Activated T-cell treated with anti-CD3 and anti-CD28 coated beads, Interleukin-2, amount 50 U/mL, for 4 hours (primary cell): ENCODE measurements at regions not wholly inside any gene's neighbourhood (a gene's known extent, or its start where the extent isn't known, plus 50 kb on each side); places are given as distances from the start of the nearest gene placed in this dataset.

Experiments
- ATAC-seq, 2 donors: fragments of 200-7000 bp; cut with Tn5 transposase; one replicate each; pipeline ENCODE4 v1.10.0; 2021
- DNase-seq: peaks from one replicate; pipeline ENCODE4 v3.0.0-alpha.2; 2020
- H3K27me3 Mint-ChIP-seq: one replicate; pipeline ENCODE4 v1.8.0; 2021; ENCODE audit warnings: low read depth, mixed read lengths
- H3K36me3 Mint-ChIP-seq: one replicate; pipeline ENCODE4 v1.8.0; 2022; ENCODE audit warnings: mixed read lengths; ENCODE audit not compliant: insufficient read depth
- H3K4me1 Mint-ChIP-seq: one replicate; pipeline ENCODE4 v1.8.0; 2021; ENCODE audit warnings: low read depth, mixed read lengths
- H3K4me3 Mint-ChIP-seq: one replicate; pipeline ENCODE4 v1.8.0; 2021; ENCODE audit warnings: mild to moderate bottlenecking, moderate library complexity, mixed read lengths
- H3K9me3 Mint-ChIP-seq: one replicate; pipeline ENCODE4 v1.8.0; 2021; ENCODE audit warnings: mixed read lengths

DNA sequence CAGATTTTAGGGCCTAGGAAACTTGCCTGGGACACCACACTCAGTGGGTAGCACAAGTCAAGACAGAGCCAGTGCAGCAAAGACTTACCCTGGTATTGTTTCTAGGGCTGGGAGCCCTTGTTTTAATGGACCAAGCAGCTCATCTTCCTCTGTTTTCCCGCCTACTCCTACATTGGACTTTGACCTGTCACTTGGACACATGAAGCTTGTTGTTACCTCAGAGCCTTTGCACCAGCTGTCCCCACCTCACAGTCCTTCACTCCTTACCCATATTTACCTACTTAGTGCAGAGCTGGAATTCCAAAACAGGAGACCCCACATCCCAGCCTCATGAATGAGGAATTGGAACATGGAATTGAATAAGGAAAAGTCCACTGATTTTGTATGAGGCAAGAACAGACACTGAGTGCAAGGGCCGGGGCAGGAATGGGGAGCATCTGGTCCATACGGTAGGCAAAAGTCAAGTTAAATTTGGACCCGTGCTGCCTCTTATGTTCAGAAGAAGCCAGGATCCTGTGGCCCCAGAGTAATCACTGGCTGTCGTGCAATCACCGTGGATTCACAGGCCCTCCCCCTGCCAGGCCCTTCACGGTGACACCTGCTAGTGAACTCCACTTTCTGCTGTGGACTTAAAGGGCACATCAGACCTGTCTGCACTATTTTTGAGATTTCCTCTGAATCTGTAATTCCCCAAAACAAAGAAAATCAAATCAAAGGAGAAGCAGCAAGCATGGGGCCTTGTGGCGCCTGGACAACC is 236.9 kb upstream of the PMEPA1 start:
- H3K27me3 Mint-ChIP-seq, result peaks cover 2% of the 10 kb centered on the region
- no peak overlapping the region for H3K4me3 Mint-ChIP-seq
- DNase-seq (no peak), ATAC-seq (no peak)
- no peaks in the 10 kb centered on the region for H3K4me1 Mint-ChIP-seq
- H3K9me3 Mint-ChIP-seq, result no peaks in the 10 kb centered on the region
- H3K36me3 Mint-ChIP-seq, result no peaks in the 10 kb centered on the region

DNA sequence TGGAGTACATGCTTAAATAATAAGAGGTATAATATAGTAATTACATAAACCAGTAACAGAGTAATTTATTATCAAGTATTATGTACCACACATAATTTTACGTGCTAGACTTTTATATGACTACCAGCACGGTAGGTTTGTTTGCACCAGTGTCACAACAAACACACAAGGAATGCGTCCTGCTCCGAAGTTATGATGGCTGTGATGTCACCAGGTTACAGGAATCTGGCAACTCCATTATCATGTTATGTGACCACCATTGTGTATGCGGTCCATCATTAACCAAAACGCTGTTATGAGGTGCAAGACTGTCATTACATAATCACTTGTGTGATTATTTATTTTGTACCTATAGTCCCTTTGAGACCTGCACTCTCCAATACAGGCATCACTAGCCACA is 235.2 kb upstream of the PMEPA1 start:
- no peak for DNase-seq
- no peaks in the 10 kb centered on the region for H3K36me3 Mint-ChIP-seq
- no peaks in the 10 kb centered on the region for H3K27me3 Mint-ChIP-seq
- H3K4me1 Mint-ChIP-seq, result no peaks in the 10 kb centered on the region
- no peaks in the 10 kb centered on the region for H3K9me3 Mint-ChIP-seq
- H3K4me3 Mint-ChIP-seq, result no peak overlapping the region
- ATAC-seq, result no peak

DNA sequence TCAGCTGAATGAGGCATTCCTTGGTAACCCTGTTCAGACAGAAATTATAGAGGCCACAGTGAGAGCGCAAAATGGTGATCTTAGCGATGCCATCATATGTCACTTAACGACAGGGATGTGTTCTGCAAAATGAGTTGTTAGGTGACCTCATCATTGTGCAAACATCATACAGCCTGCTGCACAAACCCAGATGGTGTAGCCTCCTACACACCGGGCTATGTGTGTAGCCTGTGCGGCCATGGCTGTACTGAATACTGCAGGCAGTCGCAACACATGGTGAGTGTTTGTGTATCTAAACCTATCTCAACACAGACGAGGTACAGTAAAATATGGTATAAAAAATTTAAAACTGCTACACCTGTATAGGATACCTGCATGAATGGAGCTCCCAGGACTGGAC is 234.1 kb upstream of the PMEPA1 start:
- H3K4me3 Mint-ChIP-seq, result no peak overlapping the region

DNA sequence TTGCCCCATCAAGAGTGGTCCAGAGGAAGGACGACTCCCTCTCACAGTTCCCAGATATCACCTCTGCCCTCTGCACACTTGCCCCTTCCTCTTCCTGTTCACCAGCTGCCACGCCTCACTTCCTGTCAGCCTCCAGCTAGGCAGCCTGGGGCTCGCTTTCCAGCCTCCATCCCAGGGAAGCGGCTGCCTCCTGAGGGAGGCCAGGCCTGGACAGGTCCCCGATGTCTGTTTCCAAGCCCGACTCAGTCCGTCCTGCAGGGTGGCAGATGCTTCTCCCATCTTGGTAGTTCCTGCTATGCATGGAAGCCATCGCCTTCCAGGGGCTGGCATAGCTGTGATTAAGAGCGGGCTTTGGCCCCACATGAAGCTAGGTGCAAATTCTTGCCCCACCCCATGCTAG is 233.5 kb upstream of the PMEPA1 start:
- H3K4me1 Mint-ChIP-seq, result no peaks in the 10 kb centered on the region
- DNase-seq (no peak), ATAC-seq (no peak)
- no peaks in the 10 kb centered on the region for H3K36me3 Mint-ChIP-seq
- no peaks in the 10 kb centered on the region for H3K9me3 Mint-ChIP-seq
- H3K4me3 Mint-ChIP-seq, result no peak overlapping the region
- H3K27me3 Mint-ChIP-seq, result no peaks in the 10 kb centered on the region

More for the DNA sequence above, 234.1 kb upstream of the PMEPA1 start:
- no peak for ATAC-seq
- Mint-ChIP-seq H3K4me1 (no peaks in the 10 kb centered on the region), H3K36me3 (no peaks in the 10 kb centered on the region), H3K9me3 (no peaks in the 10 kb centered on the region), H3K27me3 (no peaks in the 10 kb centered on the region)
- DNase-seq, result no peak

DNA sequence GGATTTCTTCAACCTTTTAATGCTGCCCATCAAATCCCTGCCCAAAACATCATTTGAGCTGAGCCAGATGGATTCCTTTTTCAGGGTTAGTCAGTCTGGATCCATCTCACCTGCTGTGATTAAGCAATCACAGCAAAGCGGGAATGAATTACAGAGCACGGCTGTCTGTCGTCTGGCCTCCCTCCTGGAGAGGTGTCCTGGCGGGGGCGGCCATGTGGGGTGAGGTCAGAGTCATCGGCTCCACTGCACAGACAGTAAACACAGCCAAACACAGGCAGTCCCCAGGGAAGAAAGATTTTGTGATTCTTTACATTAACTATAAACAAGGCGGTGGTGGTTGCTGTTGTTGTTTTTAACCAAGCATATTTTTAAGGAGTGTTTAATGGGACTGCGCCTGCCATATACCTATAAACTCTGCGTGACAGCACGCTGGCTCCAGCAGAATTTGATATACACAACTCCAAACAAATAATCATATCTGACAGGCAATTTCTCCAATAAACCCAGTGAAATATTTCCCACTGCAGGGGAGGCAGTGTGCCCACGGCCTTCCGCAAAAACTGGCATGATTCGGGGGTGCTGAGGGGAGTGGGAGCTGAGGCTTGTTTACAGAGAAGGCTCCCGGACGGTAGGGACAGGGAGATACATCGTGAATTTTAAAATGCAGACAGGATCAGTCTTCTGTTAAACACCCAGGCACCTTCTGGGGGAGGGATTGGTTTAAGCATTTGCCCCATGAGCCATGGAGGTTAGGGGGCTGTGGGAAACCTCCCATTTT is 232.0 kb upstream of the PMEPA1 start:
- H3K27me3 Mint-ChIP-seq, result peaks cover 4% of the 10 kb centered on the region
- H3K9me3 Mint-ChIP-seq, result no peaks in the 10 kb centered on the region
- H3K4me1 Mint-ChIP-seq, result peaks cover 2% of the 10 kb centered on the region
- H3K36me3 Mint-ChIP-seq, result no peaks in the 10 kb centered on the region
- no peak for DNase-seq
- ATAC-seq, result no peak
- H3K4me3 Mint-ChIP-seq, result no peak overlapping the region

DNA sequence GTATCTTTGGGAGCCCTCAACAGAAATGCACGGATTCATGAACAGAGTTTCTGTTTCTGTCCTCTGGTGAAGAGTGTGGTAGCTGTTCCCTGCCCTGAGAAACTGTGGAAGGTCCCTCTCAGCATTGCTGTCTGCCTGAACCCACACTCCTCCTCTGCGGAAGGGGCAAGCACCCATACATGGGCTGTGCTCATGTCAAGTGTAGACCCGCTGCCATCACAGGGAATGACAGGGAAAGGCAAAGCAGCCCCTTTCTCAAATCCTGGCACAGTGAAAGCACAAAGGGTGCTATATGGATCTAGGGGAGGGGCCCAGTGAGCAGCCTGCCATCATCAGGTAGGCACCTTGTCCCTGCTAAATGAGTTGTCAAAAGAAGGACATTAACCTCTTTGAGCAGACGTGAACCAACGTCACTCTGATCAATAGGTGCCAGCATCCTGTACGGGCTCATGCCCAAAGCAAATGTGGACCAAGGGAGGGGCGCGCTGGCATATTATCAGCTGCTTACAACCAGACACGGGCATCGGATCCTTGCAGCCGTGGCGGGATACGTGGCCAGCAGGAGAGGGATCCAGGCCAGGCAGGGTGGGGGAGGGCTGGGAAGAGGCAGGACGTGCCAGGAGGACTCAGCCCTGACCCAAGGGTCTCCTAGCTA is 231.2 kb upstream of the PMEPA1 start:
- no peak overlapping the region for H3K4me3 Mint-ChIP-seq
- no peaks in the 10 kb centered on the region for H3K36me3 Mint-ChIP-seq
- H3K27me3 Mint-ChIP-seq, result peaks cover 4% of the 10 kb centered on the region
- H3K4me1 Mint-ChIP-seq, result peaks cover 2% of the 10 kb centered on the region
- no peak for DNase-seq
- no peak for ATAC-seq
- H3K9me3 Mint-ChIP-seq, result no peaks in the 10 kb centered on the region

DNA sequence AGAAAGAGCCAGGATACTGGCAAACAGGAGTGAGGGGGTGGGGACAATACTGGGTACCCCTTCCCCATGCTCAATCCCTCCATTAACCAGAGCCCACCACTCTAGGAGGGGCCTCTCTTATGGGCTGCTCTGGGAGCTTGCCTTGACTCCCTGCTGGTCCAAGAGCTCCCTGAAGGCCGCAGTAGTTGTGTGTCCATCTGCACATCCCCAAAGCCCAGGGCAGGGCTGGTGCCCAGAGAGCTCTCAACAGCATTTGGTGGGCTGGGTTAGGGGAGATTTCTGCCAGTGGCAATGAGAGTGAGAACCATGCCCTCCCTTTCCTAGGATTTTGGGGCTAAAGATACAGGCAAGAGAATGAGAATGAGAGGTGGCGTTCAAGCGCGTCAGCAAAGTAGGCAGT is 230.6 kb upstream of the PMEPA1 start:
- Mint-ChIP-seq H3K4me1 (peaks cover 2% of the 10 kb centered on the region), H3K27me3 (peaks cover 4% of the 10 kb centered on the region)
- no peak for DNase-seq

DNA sequence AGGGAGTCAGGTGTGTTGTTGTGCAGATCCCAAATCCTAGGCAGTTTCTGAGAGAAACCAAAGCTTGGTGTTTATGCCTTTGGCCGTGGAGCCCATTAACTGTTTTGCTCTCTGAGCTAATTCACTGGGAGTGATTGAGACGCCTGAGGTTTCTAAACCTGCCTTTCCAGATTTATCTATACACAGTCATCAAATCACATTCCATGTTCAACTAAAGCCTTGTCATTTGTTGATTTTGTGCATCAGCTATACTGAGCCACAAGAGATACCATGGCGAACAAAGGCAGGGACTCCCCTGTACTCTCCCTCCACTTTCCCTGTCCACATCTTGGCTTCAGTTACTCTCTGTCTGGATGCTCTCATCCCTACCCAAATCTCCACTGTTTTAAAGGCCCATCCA is 229.7 kb upstream of the PMEPA1 start:
- no peak for DNase-seq
- Mint-ChIP-seq H3K4me1 (peaks cover 2% of the 10 kb centered on the region), H3K27me3 (peaks cover 4% of the 10 kb centered on the region), H3K36me3 (no peaks in the 10 kb centered on the region), H3K9me3 (no peaks in the 10 kb centered on the region), H3K4me3 (no peak overlapping the region)
- no peak for ATAC-seq

More for the DNA sequence above, 230.6 kb upstream of the PMEPA1 start:
- H3K9me3 Mint-ChIP-seq, result no peaks in the 10 kb centered on the region
- H3K4me3 Mint-ChIP-seq, result no peak overlapping the region
- ATAC-seq, result no peak
- no peaks in the 10 kb centered on the region for H3K36me3 Mint-ChIP-seq

DNA sequence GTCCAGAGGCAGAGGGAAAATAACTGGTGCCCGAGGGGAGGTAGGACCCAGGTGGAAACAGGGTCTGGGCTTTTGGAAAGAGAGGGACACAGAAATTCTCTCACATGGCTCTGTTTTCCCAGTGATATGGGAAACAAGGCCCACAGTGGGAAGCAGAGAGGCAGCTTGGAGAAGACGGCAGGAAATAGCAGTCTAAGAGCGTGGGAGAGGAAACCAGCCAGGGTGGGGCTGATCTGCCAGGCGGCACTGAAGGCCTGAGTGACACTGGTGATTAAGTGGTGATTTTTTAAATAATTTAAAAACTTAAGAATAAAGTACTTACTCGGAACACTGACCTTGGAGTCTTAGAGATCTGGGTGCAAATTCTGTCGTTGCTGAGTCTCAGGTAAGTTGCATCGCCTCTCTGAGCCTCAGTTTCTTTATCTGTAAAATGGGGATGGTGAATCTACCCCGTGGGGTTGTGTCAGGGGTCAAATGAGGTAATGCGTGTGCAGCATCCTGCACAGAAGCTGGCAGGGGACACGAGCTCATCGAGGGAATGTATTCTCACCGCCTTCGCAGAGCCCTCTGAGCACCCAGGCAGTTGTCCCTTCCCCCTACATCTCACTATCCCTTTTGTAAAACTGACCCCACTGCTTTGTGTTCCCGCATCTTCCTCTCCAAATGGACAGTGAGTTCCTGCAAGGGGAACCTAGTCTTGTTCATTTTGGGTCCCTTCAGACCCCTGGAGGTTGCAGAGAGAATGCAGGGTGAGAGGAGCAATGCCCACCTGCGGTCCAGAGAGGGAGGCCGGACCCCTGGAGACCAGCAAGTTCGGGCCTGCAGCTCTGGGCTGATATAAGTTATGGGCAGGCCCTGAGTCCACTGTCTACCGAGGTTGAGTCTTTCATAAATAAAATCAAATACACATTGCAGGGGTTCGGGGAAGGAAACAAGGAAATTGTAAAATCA is 228.6 kb upstream of the PMEPA1 start:
- Mint-ChIP-seq H3K36me3 (no peaks in the 10 kb centered on the region), H3K27me3 (peaks cover 4% of the 10 kb centered on the region), H3K4me1 (peaks cover 2% of the 10 kb centered on the region), H3K4me3 (no peak overlapping the region), H3K9me3 (no peaks in the 10 kb centered on the region)
- DNase-seq, result no peak
- ATAC-seq, result no peak

DNA sequence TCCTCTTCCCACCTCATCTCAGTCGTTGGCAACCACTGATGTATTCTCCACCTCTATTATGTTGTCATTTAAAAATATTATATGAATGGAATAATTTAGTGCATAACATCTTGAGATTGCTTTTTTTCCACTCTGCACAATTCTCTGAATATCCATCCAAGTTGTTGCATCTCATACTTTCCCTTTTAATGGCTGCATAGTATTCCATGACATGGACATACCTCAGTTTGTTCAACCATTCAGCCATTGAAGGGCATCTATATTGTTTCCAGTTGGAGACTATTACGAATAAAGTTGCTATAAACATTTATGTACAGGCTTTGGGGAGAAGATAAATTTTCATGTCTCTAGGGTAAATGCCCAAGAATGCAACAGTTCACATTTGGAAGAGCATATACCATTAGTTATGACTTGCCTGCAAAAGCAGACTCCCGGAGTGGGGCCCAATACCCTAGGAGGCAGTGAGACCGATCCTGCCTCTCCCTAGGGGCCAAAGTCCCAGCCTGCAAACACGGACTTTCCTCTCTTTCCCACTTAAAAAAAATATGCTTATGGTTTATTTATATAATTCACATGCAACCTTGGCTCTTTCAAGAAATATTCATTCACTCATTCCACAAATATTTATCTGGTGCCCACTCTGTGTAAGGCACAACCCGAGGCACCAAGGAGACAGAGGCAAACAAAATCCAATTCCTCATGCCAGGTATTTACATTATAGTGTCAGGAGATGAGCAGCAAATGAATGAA is 227.0 kb upstream of the PMEPA1 start:
- peaks cover 2% of the 10 kb centered on the region for H3K4me1 Mint-ChIP-seq
- H3K4me3 Mint-ChIP-seq, result no peak overlapping the region
- DNase-seq (no peak), ATAC-seq (no peak)
- peaks cover 4% of the 10 kb centered on the region for H3K27me3 Mint-ChIP-seq
- H3K36me3 Mint-ChIP-seq, result no peaks in the 10 kb centered on the region
- H3K9me3 Mint-ChIP-seq, result no peaks in the 10 kb centered on the region

DNA sequence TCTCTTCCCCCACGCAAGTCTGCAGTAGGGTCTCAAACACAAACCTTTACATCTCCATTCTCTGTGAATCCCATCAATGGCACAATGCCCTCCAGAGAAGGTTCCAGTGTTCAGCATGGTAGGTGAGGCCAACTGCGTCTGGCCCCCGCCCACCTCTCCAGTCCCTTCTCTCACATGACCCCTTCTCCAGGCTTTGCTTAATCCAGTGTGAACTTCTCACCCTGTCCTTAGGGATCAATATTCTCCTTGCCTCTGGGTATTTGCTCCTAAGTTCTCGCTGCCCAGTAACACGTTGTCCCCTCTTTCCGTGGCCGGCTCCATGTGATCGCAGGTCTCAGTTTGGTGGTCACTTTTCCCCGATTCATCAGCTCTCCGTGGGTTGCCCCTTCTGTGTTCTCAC is 225.1 kb upstream of the PMEPA1 start:
- no peak for ATAC-seq
- Mint-ChIP-seq H3K36me3 (no peaks in the 10 kb centered on the region), H3K9me3 (no peaks in the 10 kb centered on the region), H3K4me1 (peaks cover 2% of the 10 kb centered on the region), H3K4me3 (no peak overlapping the region), H3K27me3 (peaks cover 6% of the 10 kb centered on the region)
- DNase-seq, result no peak

DNA sequence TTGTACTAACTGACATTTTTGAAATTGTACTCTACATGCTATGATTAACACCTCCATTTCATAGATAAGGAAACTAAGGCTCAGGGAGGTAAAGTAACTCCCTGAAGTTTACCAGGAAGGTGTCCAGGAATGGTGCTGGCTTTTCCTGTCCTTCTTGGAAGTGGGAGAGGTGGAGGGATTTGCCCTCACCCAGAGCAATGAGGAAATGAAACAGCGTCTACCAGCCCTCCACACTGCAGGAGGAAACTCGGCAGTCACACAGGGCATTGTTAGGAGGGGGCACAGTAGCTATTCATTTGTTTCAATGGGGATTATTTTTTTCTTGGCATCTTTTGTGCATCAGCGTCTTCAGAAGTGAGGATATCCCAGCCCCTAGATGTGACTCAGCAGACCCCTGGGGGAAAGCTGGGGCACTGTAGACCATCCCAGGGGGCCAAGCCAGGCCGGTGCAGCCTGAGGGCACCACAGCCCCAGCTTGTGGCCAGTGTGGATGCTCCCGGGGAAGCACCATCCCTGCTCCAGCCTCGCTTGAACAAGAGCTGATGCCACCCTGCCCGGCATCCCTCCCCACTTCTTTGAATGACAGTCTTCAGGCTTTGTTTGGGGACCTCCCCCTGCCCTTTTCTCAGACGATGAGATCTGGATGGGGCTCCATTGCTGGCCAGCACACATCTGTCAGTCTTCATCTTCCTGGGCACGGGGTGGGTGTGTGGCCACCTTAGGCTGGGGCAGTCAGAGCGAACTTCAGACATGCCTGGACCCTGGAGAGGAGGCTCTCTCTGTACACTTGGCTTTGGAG is 224.4 kb upstream of the PMEPA1 start:
- peaks cover 12% of the 10 kb centered on the region for H3K27me3 Mint-ChIP-seq
- H3K4me3 Mint-ChIP-seq, result no peak overlapping the region
- ATAC-seq, result no peak
- DNase-seq, result no peak
- H3K9me3 Mint-ChIP-seq, result no peaks in the 10 kb centered on the region
- H3K4me1 Mint-ChIP-seq, result peaks cover 2% of the 10 kb centered on the region
- H3K36me3 Mint-ChIP-seq, result no peaks in the 10 kb centered on the region
